WTC11 (cell line): ENCODE measurements at regions not wholly inside any gene's neighbourhood (a gene's known extent, or its start where the extent isn't known, plus 50 kb on each side); places are given as distances from the start of the nearest gene placed in this dataset.

Experiments used
- ATAC-seq: fragments of 200-7000 bp; cut with Tn5 transposase; 2 replicates; pipeline ENCODE4 v1.10.0; 2021; ENCODE audit warnings: mild to moderate bottlenecking, moderate library complexity
- CTCF ChIA-PET: fragments of 300-600 bp; sonication (Branson Sonifier 250); formaldehyde crosslinking; loops from one replicate; lab custom pipeline; 2021; ENCODE audit warnings: antibody characterized with exemption; lab: Charles Lee
- POLR2A ChIA-PET: fragments of 350-600 bp; sonication (Branson Sonifier 250); formaldehyde crosslinking; loops from one replicate; lab custom pipeline; 2021; ENCODE audit warnings: antibody characterized with exemption; lab: Charles Lee
- DNase-seq: peaks from one replicate; pipeline ENCODE4 v3.0.0; 2021; ENCODE audit warnings: low spot score
- H3K27ac Mint-ChIP-seq: 2 replicates; pipeline ENCODE4 v1.8.0; 2021; ENCODE audit warnings: mixed read lengths
- H3K27me3 Mint-ChIP-seq: 2 replicates; pipeline ENCODE4 v1.8.0; 2021; ENCODE audit warnings: low read depth, mild to moderate bottlenecking, moderate library complexity, mixed read lengths
- H3K36me3 Mint-ChIP-seq: 2 replicates; pipeline ENCODE4 v1.8.0; 2021; ENCODE audit warnings: mixed read lengths
- H3K4me1 Mint-ChIP-seq: 2 replicates; pipeline ENCODE4 v1.8.0; 2022; ENCODE audit warnings: mixed read lengths
- H3K4me3 Mint-ChIP-seq: 2 replicates; pipeline ENCODE4 v1.8.0; 2021; ENCODE audit warnings: mild to moderate bottlenecking, moderate library complexity, mixed read lengths
- H3K9me3 Mint-ChIP-seq: 2 replicates; pipeline ENCODE4 v1.8.0; 2021; ENCODE audit warnings: mixed read lengths
- E2F4 ChIP-seq: sonication (generic); formaldehyde crosslinking; IDR thresholded peaks from 2 replicates; pipeline ENCODE4 v1.8.1; 2022; ENCODE audit warnings: low read depth, mild to moderate bottlenecking, moderate library complexity, missing genetic modification reagents, borderline replicate concordance
- ELF4 ChIP-seq: sonication (generic); formaldehyde crosslinking; IDR thresholded peaks from 2 replicates; pipeline ENCODE4 v1.8.1; 2022; ENCODE audit warnings: low read depth, mild to moderate bottlenecking, moderate library complexity, missing genetic modification reagents
- ETV6 ChIP-seq: sonication (generic); formaldehyde crosslinking; IDR thresholded peaks from 2 replicates; pipeline ENCODE4 v1.8.1; 2022; ENCODE audit warnings: mild to moderate bottlenecking, missing genetic modification reagents
- FOXJ3 ChIP-seq: sonication (generic); formaldehyde crosslinking; IDR thresholded peaks from 2 replicates; pipeline ENCODE4 v1.9.0; 2021; ENCODE audit warnings: missing genetic modification reagents, mild to moderate bottlenecking, borderline replicate concordance
- FOXP4 ChIP-seq: sonication (generic); formaldehyde crosslinking; IDR thresholded peaks from 2 replicates; pipeline ENCODE4 v1.8.0; 2022; ENCODE audit warnings: mild to moderate bottlenecking, missing genetic modification reagents
- GABPB1 ChIP-seq: sonication (generic); formaldehyde crosslinking; IDR thresholded peaks from 2 replicates; pipeline ENCODE4 v1.8.1; 2023; ENCODE audit warnings: mild to moderate bottlenecking, missing genetic modification reagents
- JUN ChIP-seq: sonication (generic); formaldehyde crosslinking; IDR thresholded peaks from 2 replicates; pipeline ENCODE4 v1.8.0; 2023; ENCODE audit warnings: mild to moderate bottlenecking, missing genetic modification reagents
- NR3C1 ChIP-seq: sonication (generic); formaldehyde crosslinking; conservative IDR thresholded peaks from 2 replicates; pipeline ENCODE4 v1.8.1; 2023; ENCODE audit warnings: low read depth, mild to moderate bottlenecking, missing genetic modification reagents
- SP1 ChIP-seq: sonication (generic); formaldehyde crosslinking; conservative IDR thresholded peaks from 2 replicates; pipeline ENCODE4 v1.8.1; 2022; ENCODE audit warnings: missing genetic modification reagents
- ZBTB21 ChIP-seq: sonication (generic); formaldehyde crosslinking; IDR thresholded peaks from 2 replicates; pipeline ENCODE4 v1.8.1; 2023; ENCODE audit warnings: mild to moderate bottlenecking, missing genetic modification reagents, borderline replicate concordance
- ZNF232 ChIP-seq: sonication (generic); formaldehyde crosslinking; IDR thresholded peaks from 2 replicates; pipeline ENCODE4 v1.8.0; 2022; ENCODE audit warnings: mild to moderate bottlenecking, missing genetic modification reagents
- ZNF263 ChIP-seq: sonication (generic); formaldehyde crosslinking; IDR thresholded peaks from 2 replicates; pipeline ENCODE4 v1.8.1; 2022; ENCODE audit warnings: low read depth, mild to moderate bottlenecking, moderate library complexity, missing genetic modification reagents
- ZNF671 ChIP-seq: fragments of 250-450 bp; sonication (Bioruptor Pico); IDR thresholded peaks from 2 replicates; pipeline ENCODE4 v1.8.0; 2021; ENCODE audit warnings: mild to moderate bottlenecking
- TF ChIP-seq, protein P1 (sequence below): sonication (generic); formaldehyde crosslinking; IDR thresholded peaks from 2 replicates; pipeline ENCODE4 v1.8.1; 2022; ENCODE audit warnings: low read depth, missing genetic modification reagents, borderline replicate concordance
- TF ChIP-seq, protein P2 (sequence below): fragments of 250-450 bp; sonication (Bioruptor Pico); IDR thresholded peaks from 2 replicates; pipeline ENCODE4 v2.1.2; 2022; ENCODE audit warnings: mild to moderate bottlenecking, moderate library complexity
- TF ChIP-seq, protein P3 (sequence below): sonication (generic); formaldehyde crosslinking; IDR thresholded peaks from 2 replicates; pipeline ENCODE4 v1.8.0; 2022; ENCODE audit warnings: mild to moderate bottlenecking, missing genetic modification reagents
- TF ChIP-seq, protein P4 (sequence below): fragments of 250-450 bp; sonication (Bioruptor Pico); IDR thresholded peaks from 2 replicates; pipeline ENCODE4 v1.9.0; 2021; ENCODE audit warnings: mild to moderate bottlenecking, borderline replicate concordance
- TF ChIP-seq, protein P5 (sequence below): sonication (generic); formaldehyde crosslinking; IDR thresholded peaks from 2 replicates; pipeline ENCODE4 v1.8.1; 2022; ENCODE audit warnings: missing genetic modification reagents, borderline replicate concordance

DNA sequence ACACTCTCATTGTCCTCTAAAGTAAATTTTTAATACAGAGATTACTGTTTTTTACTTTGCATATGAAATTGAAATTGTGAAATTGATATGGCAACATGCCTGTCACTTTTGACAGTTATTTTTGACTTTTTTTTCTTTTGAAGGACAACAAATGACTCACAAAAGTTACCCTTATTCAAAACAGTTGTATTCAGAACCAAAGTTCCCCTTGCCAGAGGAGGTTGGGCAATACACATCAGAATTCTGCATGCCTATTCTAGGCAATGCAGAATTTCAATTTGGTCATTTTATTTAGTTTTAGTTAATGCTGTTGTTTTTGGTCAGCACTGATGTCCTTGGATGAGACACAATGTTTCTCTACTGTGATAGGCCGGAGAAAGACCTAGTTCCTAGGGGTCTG, 299.1 kb upstream of the PRR16 start:
- DNase-seq, result no peak
- Mint-ChIP-seq H3K4me3 (no peak overlapping the region), H3K27me3 (no peaks in the 10 kb centered on the region), H3K36me3 (no peaks in the 10 kb centered on the region), H3K4me1 (no peaks in the 10 kb centered on the region), H3K27ac (no peak overlapping the region), H3K9me3 (no peaks in the 10 kb centered on the region)
- ATAC-seq, result no peak
- ChIA-PET POLR2A (no interaction called here), CTCF (no interaction called here)
- TF ChIP-seq, protein P1, sequence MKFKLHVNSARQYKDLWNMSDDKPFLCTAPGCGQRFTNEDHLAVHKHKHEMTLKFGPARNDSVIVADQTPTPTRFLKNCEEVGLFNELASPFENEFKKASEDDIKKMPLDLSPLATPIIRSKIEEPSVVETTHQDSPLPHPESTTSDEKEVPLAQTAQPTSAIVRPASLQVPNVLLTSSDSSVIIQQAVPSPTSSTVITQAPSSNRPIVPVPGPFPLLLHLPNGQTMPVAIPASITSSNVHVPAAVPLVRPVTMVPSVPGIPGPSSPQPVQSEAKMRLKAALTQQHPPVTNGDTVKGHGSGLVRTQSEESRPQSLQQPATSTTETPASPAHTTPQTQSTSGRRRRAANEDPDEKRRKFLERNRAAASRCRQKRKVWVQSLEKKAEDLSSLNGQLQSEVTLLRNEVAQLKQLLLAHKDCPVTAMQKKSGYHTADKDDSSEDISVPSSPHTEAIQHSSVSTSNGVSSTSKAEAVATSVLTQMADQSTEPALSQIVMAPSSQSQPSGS (CRISPR knock-in tag), result no peak
- no peak for TF ChIP-seq ZNF671
- TF ChIP-seq ETV6, result no peak
- no peak for TF ChIP-seq ZNF232 (CRISPR knock-in tag)

DNA sequence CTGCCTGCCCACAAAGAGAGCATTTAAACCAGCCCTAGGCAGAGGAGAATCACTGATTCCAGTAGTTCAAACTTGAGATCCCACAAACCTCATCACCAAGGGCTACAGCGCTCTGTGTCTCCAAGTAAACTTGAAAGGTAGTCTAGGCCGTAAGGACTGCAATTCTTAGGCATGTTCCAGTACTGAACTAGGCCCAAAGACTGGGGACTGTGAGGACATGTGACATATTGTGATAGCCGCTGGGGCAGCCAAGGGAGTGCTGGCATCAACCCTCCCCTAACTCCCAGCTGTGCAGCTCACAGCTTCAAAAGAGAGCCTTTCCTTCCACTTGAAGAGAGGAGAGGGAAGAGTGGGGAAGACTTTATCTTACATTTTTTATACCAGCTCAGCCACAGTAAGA, 291.0 kb upstream of the PRR16 start:
- TF ChIP-seq E2F4 (CRISPR knock-in tag) (no peak), JUN (no peak), ELF4 (CRISPR knock-in tag) (no peak), ZBTB21 (no peak)
- TF ChIP-seq, protein P2, sequence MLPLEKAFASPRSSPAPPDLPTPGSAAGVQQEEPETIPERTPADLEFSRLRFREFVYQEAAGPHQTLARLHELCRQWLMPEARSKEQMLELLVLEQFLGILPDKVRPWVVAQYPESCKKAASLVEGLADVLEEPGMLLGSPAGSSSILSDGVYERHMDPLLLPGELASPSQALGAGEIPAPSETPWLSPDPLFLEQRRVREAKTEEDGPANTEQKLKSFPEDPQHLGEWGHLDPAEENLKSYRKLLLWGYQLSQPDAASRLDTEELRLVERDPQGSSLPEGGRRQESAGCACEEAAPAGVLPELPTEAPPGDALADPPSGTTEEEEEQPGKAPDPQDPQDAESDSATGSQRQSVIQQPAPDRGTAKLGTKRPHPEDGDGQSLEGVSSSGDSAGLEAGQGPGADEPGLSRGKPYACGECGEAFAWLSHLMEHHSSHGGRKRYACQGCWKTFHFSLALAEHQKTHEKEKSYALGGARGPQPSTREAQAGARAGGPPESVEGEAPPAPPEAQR (CRISPR knock-in tag), result no peak
- TF ChIP-seq, protein P3, sequence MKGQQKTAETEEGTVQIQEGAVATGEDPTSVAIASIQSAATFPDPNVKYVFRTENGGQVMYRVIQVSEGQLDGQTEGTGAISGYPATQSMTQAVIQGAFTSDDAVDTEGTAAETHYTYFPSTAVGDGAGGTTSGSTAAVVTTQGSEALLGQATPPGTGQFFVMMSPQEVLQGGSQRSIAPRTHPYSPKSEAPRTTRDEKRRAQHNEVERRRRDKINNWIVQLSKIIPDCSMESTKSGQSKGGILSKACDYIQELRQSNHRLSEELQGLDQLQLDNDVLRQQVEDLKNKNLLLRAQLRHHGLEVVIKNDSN (CRISPR knock-in tag), result no peak
- TF ChIP-seq, all 79 proteins: peak for 0
- no peak overlapping the region for H3K4me3 Mint-ChIP-seq
- DNase-seq (no peak), ATAC-seq (no peak)
- H3K4me1 Mint-ChIP-seq, result no peaks in the 10 kb centered on the region
- H3K27ac Mint-ChIP-seq, result no peak overlapping the region
- H3K27me3 Mint-ChIP-seq, result no peaks in the 10 kb centered on the region
- ChIA-PET POLR2A (no interaction called here), CTCF (no interaction called here)
- peaks cover 5% of the 10 kb centered on the region; the same call in 1 of the 2 replicates for H3K9me3 Mint-ChIP-seq
- no peaks in the 10 kb centered on the region for H3K36me3 Mint-ChIP-seq

- ChIA-PET POLR2A (no interaction called here), CTCF (no interaction called here)
- Mint-ChIP-seq H3K27ac (no peak overlapping the region), H3K27me3 (no peaks in the 10 kb centered on the region), H3K9me3 (peaks cover 5% of the 10 kb centered on the region; the same call in 1 of the 2 replicates), H3K4me3 (no peak overlapping the region), H3K4me1 (no peaks in the 10 kb centered on the region), H3K36me3 (no peaks in the 10 kb centered on the region)
- ATAC-seq (no peak), DNase-seq (no peak)
- TF ChIP-seq, protein P4, sequence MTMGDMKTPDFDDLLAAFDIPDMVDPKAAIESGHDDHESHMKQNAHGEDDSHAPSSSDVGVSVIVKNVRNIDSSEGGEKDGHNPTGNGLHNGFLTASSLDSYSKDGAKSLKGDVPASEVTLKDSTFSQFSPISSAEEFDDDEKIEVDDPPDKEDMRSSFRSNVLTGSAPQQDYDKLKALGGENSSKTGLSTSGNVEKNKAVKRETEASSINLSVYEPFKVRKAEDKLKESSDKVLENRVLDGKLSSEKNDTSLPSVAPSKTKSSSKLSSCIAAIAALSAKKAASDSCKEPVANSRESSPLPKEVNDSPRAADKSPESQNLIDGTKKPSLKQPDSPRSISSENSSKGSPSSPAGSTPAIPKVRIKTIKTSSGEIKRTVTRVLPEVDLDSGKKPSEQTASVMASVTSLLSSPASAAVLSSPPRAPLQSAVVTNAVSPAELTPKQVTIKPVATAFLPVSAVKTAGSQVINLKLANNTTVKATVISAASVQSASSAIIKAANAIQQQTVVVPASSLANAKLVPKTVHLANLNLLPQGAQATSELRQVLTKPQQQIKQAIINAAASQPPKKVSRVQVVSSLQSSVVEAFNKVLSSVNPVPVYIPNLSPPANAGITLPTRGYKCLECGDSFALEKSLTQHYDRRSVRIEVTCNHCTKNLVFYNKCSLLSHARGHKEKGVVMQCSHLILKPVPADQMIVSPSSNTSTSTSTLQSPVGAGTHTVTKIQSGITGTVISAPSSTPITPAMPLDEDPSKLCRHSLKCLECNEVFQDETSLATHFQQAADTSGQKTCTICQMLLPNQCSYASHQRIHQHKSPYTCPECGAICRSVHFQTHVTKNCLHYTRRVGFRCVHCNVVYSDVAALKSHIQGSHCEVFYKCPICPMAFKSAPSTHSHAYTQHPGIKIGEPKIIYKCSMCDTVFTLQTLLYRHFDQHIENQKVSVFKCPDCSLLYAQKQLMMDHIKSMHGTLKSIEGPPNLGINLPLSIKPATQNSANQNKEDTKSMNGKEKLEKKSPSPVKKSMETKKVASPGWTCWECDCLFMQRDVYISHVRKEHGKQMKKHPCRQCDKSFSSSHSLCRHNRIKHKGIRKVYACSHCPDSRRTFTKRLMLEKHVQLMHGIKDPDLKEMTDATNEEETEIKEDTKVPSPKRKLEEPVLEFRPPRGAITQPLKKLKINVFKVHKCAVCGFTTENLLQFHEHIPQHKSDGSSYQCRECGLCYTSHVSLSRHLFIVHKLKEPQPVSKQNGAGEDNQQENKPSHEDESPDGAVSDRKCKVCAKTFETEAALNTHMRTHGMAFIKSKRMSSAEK (CRISPR knock-in tag), result no peak
- TF ChIP-seq SP1 (CRISPR knock-in tag), result no peak
- TF ChIP-seq, protein P5, sequence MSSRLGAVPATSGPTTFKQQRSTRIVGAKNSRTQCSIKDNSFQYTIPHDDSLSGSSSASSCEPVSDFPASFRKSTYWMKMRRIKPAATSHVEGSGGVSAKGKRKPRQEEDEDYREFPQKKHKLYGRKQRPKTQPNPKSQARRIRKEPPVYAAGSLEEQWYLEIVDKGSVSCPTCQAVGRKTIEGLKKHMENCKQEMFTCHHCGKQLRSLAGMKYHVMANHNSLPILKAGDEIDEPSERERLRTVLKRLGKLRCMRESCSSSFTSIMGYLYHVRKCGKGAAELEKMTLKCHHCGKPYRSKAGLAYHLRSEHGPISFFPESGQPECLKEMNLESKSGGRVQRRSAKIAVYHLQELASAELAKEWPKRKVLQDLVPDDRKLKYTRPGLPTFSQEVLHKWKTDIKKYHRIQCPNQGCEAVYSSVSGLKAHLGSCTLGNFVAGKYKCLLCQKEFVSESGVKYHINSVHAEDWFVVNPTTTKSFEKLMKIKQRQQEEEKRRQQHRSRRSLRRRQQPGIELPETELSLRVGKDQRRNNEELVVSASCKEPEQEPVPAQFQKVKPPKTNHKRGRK, result no peak
- no peak for TF ChIP-seq FOXP4 (CRISPR knock-in tag)
- no peak for TF ChIP-seq NR3C1 (CRISPR knock-in tag)
- no peak for TF ChIP-seq FOXJ3
- no peak for TF ChIP-seq GABPB1 (CRISPR knock-in tag)
- TF ChIP-seq ZNF263 (CRISPR knock-in tag), result no peak
Measured at GRCh38 chr5:120174089-120174488, 290.0 kb upstream of the PRR16 start.
